ENCODE measurements at regions not wholly inside any gene's neighbourhood (a gene's known extent, or its start where the extent isn't known, plus 50 kb on each side); places are given as distances from the start of the nearest gene placed in this dataset.
A peak's percentile ranks its signal among the peaks of the same experiment; 100 is the strongest.

DNA sequence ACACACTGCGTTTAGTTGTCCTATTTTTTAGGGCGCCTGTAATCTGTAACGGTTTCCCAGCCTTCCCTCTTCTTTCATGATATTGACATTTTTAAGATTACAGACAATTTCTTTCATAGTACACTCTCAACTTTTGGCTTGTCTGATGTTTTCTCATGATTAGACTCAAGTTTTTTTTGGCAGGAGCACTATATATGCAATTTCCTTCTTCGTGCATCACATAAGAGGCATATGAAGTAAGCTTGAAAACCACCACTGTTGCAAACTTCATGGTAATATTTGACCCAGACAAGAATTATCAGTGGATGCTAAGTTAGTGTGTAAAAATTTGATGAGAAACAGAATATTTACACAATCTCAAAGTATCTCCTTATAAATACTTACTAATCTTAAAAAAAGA lies 119.2 kb upstream of the CMC1 start:
- no TSS peak for BruUV-seq (replicated peaks)
- Histone ChIP-seq H3K9me2 (ENCODE audit: insufficient read depth, low read length) (no peaks in the 10 kb centered on the region), H2AFZ (ENCODE audit: low read length) (no peak overlapping the region), H3K36me3 (ENCODE audit: insufficient read depth, low read length) (no peaks in the 10 kb centered on the region), H3K4me1 (ENCODE audit: insufficient read depth, low read length, poor library complexity, severe bottlenecking) (peaks cover 6% of the 10 kb centered on the region), H3K27ac (ENCODE audit: low read depth, low read length, poor library complexity, severe bottlenecking) (no peak overlapping the region), H3K9me3 (ENCODE audit: low read length) (no peaks in the 10 kb centered on the region), H3K79me2 (ENCODE audit: insufficient read depth, low read depth, low read length) (no peaks in the 10 kb centered on the region), H3K4me3 (ENCODE audit: low read depth, low read length, poor library complexity, severe bottlenecking) (no peak overlapping the region), H3K4me2 (ENCODE audit: low read length) (no peak overlapping the region), H4K20me1 (ENCODE audit: insufficient read depth, low read length) (no peaks in the 10 kb centered on the region)
- ChIA-PET CTCF (ENCODE audit: unreplicated experiment) (no interaction called here), POLR2A (no interaction called here)
- TF ChIP-seq, protein P1, sequence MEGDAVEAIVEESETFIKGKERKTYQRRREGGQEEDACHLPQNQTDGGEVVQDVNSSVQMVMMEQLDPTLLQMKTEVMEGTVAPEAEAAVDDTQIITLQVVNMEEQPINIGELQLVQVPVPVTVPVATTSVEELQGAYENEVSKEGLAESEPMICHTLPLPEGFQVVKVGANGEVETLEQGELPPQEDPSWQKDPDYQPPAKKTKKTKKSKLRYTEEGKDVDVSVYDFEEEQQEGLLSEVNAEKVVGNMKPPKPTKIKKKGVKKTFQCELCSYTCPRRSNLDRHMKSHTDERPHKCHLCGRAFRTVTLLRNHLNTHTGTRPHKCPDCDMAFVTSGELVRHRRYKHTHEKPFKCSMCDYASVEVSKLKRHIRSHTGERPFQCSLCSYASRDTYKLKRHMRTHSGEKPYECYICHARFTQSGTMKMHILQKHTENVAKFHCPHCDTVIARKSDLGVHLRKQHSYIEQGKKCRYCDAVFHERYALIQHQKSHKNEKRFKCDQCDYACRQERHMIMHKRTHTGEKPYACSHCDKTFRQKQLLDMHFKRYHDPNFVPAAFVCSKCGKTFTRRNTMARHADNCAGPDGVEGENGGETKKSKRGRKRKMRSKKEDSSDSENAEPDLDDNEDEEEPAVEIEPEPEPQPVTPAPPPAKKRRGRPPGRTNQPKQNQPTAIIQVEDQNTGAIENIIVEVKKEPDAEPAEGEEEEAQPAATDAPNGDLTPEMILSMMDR (conservative IDR thresholded peaks at IDR 0.05; ENCODE audit: low read length) = no peak
- TF ChIP-seq EZH2phosphoT487 (IDR thresholded peaks at IDR 0.05; ENCODE audit: borderline replicate concordance, low read depth, low read length) = no peak
- no peak for DNase-seq (ENCODE audit: low spot score)
- intact Hi-C loops (cut with micrococcal nuclease; ENCODE audit: unreplicated experiment) = no loop called here

DNA sequence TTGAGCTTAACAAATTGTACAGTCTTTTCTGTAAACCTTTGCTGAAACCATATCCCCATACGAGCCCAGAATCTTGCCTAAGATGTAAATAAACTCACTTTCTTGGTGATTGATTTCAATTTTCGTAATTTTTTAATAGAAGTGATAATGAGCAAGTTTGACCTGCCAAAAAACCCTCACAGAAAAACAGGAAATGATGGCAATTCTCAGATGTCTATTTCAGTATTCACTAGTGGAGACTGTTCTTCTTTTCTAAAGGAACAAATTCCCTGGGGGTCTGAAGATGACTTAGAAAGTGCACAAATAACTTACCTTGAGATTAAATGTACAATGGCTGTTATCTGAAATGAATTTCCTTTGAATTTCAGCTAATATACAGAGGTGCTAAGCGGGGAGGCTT lies 116.5 kb upstream of the CMC1 start:
- Histone ChIP-seq H3K36me3 (ENCODE audit: insufficient read depth, low read length) (no peaks in the 10 kb centered on the region), H3K4me3 (ENCODE audit: low read depth, low read length, poor library complexity, severe bottlenecking) (no peak overlapping the region), H3K79me2 (ENCODE audit: insufficient read depth, low read depth, low read length) (no peaks in the 10 kb centered on the region), H2AFZ (ENCODE audit: low read length) (peak overlapping the region; percentile 67), H4K20me1 (ENCODE audit: insufficient read depth, low read length) (no peaks in the 10 kb centered on the region), H3K4me2 (ENCODE audit: low read length) (no peak overlapping the region), H3K9me2 (ENCODE audit: insufficient read depth, low read length) (no peaks in the 10 kb centered on the region), H3K27ac (ENCODE audit: low read depth, low read length, poor library complexity, severe bottlenecking) (no peak overlapping the region), H3K9me3 (ENCODE audit: low read length) (no peaks in the 10 kb centered on the region), H3K4me1 (ENCODE audit: insufficient read depth, low read length, poor library complexity, severe bottlenecking) (peaks cover 6% of the 10 kb centered on the region)
- POLR2A ChIA-PET = interaction anchor here (1.0 kb wide), 2 partner anchors 15 to 19 kb away, joined by 3 to 4 read pairs; no protein-coding TSS in a partner anchor
- intact Hi-C loops (cut with micrococcal nuclease; ENCODE audit: unreplicated experiment) = no loop called here
- CTCF ChIA-PET (ENCODE audit: unreplicated experiment) = no interaction called here
- peak; percentile 7 for DNase-seq (ENCODE audit: low spot score)
- BruUV-seq (replicated peaks) = no TSS peak
- no peak for TF ChIP-seq EZH2phosphoT487 (IDR thresholded peaks at IDR 0.05; ENCODE audit: borderline replicate concordance, low read depth, low read length)
- TF ChIP-seq, protein P1 (conservative IDR thresholded peaks at IDR 0.05; ENCODE audit: low read length) = no peak

DNA sequence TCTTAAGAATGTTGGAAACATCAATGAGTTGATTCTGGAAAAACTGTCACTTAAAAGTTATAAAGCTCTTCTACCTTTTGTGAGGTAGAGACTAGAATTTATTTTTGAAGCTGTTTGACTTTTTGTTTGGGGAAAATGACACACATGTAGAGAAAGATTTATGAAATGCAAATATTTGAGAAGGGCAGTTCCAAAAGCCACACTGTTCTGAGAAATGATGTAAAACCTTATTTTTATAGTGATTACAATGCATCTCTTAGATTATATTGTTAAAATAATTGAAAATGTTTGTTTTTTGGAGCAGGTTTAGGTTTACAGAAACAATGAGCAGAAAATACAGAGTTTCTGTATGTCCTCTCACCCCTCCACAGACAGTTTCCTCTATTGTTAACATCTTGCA lies 116.1 kb upstream of the CMC1 start:
- Histone ChIP-seq H2AFZ (ENCODE audit: low read length) (0 out of 2 replicates have a peak overlapping the region, but pooled peaks have one; percentile 67), H3K4me3 (ENCODE audit: low read depth, low read length, poor library complexity, severe bottlenecking) (no peak overlapping the region), H3K9me2 (ENCODE audit: insufficient read depth, low read length) (no peaks in the 10 kb centered on the region), H3K36me3 (ENCODE audit: insufficient read depth, low read length) (no peaks in the 10 kb centered on the region), H3K9me3 (ENCODE audit: low read length) (no peaks in the 10 kb centered on the region), H4K20me1 (ENCODE audit: insufficient read depth, low read length) (no peaks in the 10 kb centered on the region), H3K4me1 (ENCODE audit: insufficient read depth, low read length, poor library complexity, severe bottlenecking) (peaks cover 6% of the 10 kb centered on the region), H3K79me2 (ENCODE audit: insufficient read depth, low read depth, low read length) (no peaks in the 10 kb centered on the region), H3K4me2 (ENCODE audit: low read length) (no peak overlapping the region), H3K27ac (ENCODE audit: low read depth, low read length, poor library complexity, severe bottlenecking) (no peak overlapping the region)
- DNase-seq (ENCODE audit: low spot score) = no peak
- intact Hi-C loops (cut with micrococcal nuclease; ENCODE audit: unreplicated experiment) = no loop called here
- POLR2A ChIA-PET = interaction anchor here (1.0 kb wide), 3 partner anchors 9 to 19 kb away, joined by 3 to 4 read pairs (median 3); no protein-coding TSS in a partner anchor
- TF ChIP-seq EZH2phosphoT487 (IDR thresholded peaks at IDR 0.05; ENCODE audit: borderline replicate concordance, low read depth, low read length) = no peak
- TF ChIP-seq, protein P1 (conservative IDR thresholded peaks at IDR 0.05; ENCODE audit: low read length) = no peak
- CTCF ChIA-PET (ENCODE audit: unreplicated experiment) = no interaction called here
- no TSS peak for BruUV-seq (replicated peaks)
